ENCODE measurements at regions not wholly inside any gene's neighbourhood (a gene's known extent, or its start where the extent isn't known, plus 50 kb on each side); places are given as distances from the start of the nearest gene placed in this dataset.
"Not testable (repeated sequence)": the region's sequence is repeated elsewhere in the genome, so short reads cannot be mapped to it uniquely, and the experiment has no call there.

DNA sequence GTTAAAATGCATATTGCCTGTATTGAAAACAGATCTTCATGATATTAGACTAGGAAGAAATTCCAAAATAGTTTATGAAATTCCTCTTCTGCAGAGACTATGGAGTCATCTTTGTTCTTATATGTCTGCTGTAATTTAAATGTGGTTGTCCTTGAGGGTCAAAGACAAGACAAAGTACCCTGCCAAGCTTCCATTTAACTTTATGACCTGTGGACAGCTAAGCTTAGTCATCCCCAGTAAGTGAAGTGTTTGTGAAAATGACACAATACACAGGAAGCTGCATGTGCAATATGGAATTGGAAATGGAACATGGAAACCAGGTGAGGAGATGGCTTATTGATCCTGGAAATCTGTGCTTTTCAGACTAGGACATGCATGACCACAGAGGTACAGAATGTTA, 68.5 kb upstream of the GBE1 start:
- H3K9me3 ChIP-seq (ENCODE audit: control insufficient read depth, low read length, poor library complexity, severe bottlenecking), result no peaks in the 10 kb centered on the region
- peaks cover 20% of the 10 kb centered on the region for H3K27me3 Mint-ChIP-seq
- H3K36me3 Mint-ChIP-seq (ENCODE audit: low read depth), result no peaks in the 10 kb centered on the region
- no peak overlapping the region for H3K4me3 Mint-ChIP-seq
- H3K27ac Mint-ChIP-seq, result no peak overlapping the region
- H3K4me1 Mint-ChIP-seq, result no peaks in the 10 kb centered on the region
- ATAC-seq (no peak), DNase-seq (no peak)

DNA sequence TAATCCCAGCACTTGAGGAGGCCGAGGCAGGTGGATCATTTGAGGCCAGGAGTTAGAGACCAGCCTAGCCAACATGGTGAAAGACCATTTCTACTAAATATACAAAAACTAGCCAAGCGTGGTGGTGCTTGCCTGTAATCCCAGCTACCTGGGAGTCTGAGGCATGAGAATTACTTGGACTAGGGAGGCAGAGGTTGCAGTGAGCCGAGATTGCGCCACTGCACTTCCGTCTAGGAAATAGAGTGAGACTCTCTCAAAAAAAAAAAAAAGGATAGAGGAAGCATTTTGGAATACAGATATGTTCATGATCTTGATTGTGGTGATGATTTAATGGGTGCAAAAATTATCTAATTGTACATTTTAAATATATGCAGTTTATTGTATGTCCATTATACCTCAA, 67.8 kb upstream of the GBE1 start:
- not testable (repeated sequence) for H3K36me3 Mint-ChIP-seq (ENCODE audit: low read depth); H3K27ac Mint-ChIP-seq; H3K4me1 Mint-ChIP-seq; ATAC-seq; DNase-seq; H3K9me3 ChIP-seq (ENCODE audit: control insufficient read depth, low read length, poor library complexity, severe bottlenecking); H3K4me3 Mint-ChIP-seq
- H3K27me3 Mint-ChIP-seq, result peaks cover 20% of the 10 kb centered on the region

DNA sequence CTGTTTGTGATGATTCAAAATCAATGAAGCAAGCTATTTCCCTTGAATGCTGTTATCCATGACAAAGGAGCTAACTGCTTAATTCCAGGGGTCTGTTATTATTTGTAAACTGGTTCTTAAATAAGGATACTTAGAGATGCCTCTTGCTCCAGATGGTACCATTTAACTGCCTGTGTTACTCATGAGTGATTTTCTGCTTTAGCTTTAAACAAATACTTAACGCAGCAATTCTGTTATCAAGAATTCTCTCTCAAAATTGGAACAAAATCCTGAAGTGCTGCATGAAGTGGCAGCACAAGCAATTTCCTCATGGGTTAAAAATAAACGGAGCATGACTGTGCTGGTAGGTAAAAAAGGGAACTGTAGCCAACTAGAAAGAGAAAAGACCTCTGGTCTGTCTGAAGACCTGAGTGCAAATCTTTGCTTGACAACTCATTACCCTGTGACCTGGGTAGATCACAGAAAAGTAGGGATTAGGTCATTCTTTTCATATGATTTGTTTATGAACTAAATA, 62.5 kb upstream of the GBE1 start:
- Mint-ChIP-seq H3K4me3 (no peak overlapping the region), H3K27ac (no peak overlapping the region), H3K27me3 (peaks cover 11% of the 10 kb centered on the region), H3K36me3 (ENCODE audit: low read depth) (no peaks in the 10 kb centered on the region), H3K4me1 (no peaks in the 10 kb centered on the region)
- peak; percentile 32 for ATAC-seq
- no peaks in the 10 kb centered on the region for H3K9me3 ChIP-seq (ENCODE audit: control insufficient read depth, low read length, poor library complexity, severe bottlenecking)
- no peak for DNase-seq

DNA sequence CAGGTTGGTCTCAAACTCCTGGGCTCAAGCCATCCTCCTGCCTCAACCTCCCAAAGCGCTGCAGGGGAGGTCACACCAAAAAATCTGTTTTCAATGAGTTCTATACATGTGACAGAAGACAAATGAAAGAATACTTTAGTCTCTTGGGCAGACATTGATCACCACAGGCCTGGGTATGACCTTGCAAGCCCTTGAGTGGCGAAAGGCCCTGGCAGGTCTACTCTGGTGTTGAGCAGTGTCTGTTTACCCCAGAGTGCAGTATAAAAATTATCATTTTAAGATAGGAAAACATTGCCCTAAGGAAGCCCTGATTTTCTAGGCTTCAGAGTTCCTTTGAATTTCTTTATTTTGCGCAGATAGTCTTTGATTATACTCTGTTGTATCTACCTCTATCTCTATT, 61.6 kb upstream of the GBE1 start:
- peaks cover 6% of the 10 kb centered on the region for H3K27me3 Mint-ChIP-seq
- ATAC-seq (no peak), DNase-seq (no peak)
- H3K9me3 ChIP-seq (ENCODE audit: control insufficient read depth, low read length, poor library complexity, severe bottlenecking), result no peaks in the 10 kb centered on the region
- H3K4me3 Mint-ChIP-seq, result no peak overlapping the region
- no peaks in the 10 kb centered on the region for H3K36me3 Mint-ChIP-seq (ENCODE audit: low read depth)
- no peak overlapping the region for H3K27ac Mint-ChIP-seq
- H3K4me1 Mint-ChIP-seq, result no peaks in the 10 kb centered on the region

- no peaks in the 10 kb centered on the region for H3K27me3 Mint-ChIP-seq
- no peaks in the 10 kb centered on the region for H3K9me3 ChIP-seq (ENCODE audit: control insufficient read depth, low read length, poor library complexity, severe bottlenecking)
- no peak overlapping the region for H3K27ac Mint-ChIP-seq
- no peak overlapping the region for H3K4me3 Mint-ChIP-seq
- no peak for ATAC-seq
- no peak for DNase-seq
- no peaks in the 10 kb centered on the region for H3K36me3 Mint-ChIP-seq (ENCODE audit: low read depth)
- H3K4me1 Mint-ChIP-seq, result peaks cover 3% of the 10 kb centered on the region
Measured at GRCh38 chr3:81816473-81817250, 55.2 kb upstream of the GBE1 start.

DNA sequence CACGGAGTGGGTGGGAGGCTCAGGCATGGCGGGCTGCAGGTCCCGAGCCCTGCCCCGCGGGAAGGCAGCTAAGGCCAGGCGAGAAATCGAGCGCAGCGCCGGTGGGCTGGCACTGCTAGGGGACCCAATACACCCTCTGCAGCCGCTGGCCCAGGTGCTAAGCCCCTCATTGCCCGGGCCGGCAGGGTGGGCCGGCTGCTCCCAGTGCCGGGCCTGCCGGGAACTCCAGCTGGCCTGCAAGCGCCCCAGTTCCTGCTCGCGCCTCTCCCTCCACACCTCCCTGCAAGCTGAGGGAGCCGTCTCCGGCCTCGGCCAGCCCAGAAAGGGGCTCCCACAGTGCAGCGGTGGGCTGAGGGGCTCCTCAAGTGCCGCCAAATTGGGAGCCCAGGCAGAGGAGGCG, 50.7 kb upstream of the GBE1 start:
- H3K9me3 ChIP-seq (ENCODE audit: control insufficient read depth, low read length, poor library complexity, severe bottlenecking); H3K27me3 Mint-ChIP-seq; H3K4me3 Mint-ChIP-seq; DNase-seq; ATAC-seq; H3K36me3 Mint-ChIP-seq (ENCODE audit: low read depth); H3K27ac Mint-ChIP-seq; H3K4me1 Mint-ChIP-seq: not testable (repeated sequence)

Data from T-helper 17 cell (primary cell).